ENCODE measurements at regions not wholly inside any gene's neighbourhood (a gene's known extent, or its start where the extent isn't known, plus 50 kb on each side); places are given as distances from the start of the nearest gene placed in this dataset.

DNA sequence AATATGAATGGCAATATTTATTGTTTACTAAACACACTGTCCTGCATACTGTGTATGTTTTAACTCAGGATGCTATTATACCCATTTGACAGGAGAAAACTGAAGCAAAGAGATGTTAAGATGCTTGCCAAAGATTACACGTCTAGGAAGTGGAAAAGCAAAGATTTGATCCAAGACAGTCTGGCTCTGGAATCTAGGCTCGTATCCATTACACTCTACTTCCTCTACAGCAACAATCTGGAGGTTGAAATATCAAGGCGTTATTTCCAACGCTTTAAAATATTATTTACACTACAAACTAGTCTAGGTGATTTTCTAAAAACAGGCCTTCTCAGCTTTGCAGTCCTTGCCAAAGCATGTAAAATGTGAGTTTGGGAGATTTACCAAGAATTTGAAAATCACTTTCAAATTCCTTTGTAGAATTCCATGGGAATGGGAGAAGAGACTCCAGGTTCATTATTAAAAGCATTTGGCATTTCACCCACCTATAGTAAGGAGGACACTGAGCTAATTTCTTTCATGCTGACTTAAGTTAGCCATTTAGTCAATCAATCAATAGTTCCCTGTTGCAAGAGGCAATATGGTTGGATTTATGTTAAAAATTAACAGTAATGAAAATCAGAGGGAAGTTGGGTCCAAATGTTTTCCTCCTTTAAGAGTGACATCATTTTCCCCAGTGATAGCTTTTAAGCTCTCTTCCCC, 356.3 kb upstream of the SMARCA2 start:
- ChIA-PET CTCF (no interaction called here), POLR2A (ENCODE audit: unreplicated experiment) (no interaction called here)
- H3K4me1 ChIP-seq (ENCODE audit: insufficient read depth, low read length) = no peaks in the 10 kb centered on the region
- TF ChIP-seq EZH2 (IDR thresholded peaks at IDR 0.05; ENCODE audit: low read length, unreplicated experiment) (no peak), EZH2phosphoT487 (IDR thresholded peaks at IDR 0.05; ENCODE audit: borderline replicate concordance, low read length) (no peak)
- TF ChIP-seq, protein P1, sequence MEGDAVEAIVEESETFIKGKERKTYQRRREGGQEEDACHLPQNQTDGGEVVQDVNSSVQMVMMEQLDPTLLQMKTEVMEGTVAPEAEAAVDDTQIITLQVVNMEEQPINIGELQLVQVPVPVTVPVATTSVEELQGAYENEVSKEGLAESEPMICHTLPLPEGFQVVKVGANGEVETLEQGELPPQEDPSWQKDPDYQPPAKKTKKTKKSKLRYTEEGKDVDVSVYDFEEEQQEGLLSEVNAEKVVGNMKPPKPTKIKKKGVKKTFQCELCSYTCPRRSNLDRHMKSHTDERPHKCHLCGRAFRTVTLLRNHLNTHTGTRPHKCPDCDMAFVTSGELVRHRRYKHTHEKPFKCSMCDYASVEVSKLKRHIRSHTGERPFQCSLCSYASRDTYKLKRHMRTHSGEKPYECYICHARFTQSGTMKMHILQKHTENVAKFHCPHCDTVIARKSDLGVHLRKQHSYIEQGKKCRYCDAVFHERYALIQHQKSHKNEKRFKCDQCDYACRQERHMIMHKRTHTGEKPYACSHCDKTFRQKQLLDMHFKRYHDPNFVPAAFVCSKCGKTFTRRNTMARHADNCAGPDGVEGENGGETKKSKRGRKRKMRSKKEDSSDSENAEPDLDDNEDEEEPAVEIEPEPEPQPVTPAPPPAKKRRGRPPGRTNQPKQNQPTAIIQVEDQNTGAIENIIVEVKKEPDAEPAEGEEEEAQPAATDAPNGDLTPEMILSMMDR (conservative IDR thresholded peaks at IDR 0.05; ENCODE audit: low read depth, low read length) = no peak
- H3K4me2 ChIP-seq (ENCODE audit: low read length) = no peak overlapping the region
- H3K36me3 ChIP-seq (ENCODE audit: low read depth, low read length) = no peaks in the 10 kb centered on the region
- H3F3A ChIP-seq (ENCODE audit: low read length, unreplicated experiment) = no peaks in the 10 kb centered on the region
- H3K9ac ChIP-seq (ENCODE audit: low read length) = no peak overlapping the region
- H3K27ac ChIP-seq (ENCODE audit: low read length) = no peak overlapping the region
- DNase-seq (no peak), ATAC-seq (no peak)
- no peaks in the 10 kb centered on the region for H3K9me2 ChIP-seq (replicated peaks; ENCODE audit: low read length)
- H3K79me2 ChIP-seq (ENCODE audit: low read length) = no peaks in the 10 kb centered on the region
- H3K9me3 ChIP-seq (ENCODE audit: low read length) = no peaks in the 10 kb centered on the region
- BruUV-seq (replicated peaks) = no TSS peak
- H3K27me3 ChIP-seq (ENCODE audit: low read length) = peaks cover 22% of the 10 kb centered on the region; the same call in 1 of the 2 replicates
- H4K20me1 ChIP-seq (ENCODE audit: low read length) = no peaks in the 10 kb centered on the region
- intact Hi-C loops (cut with micrococcal nuclease) = no loop called here
- H2AFZ ChIP-seq (ENCODE audit: low read length) = no peak overlapping the region
- H3K4me3 ChIP-seq (ENCODE audit: low read length) = no peak overlapping the region

DNA sequence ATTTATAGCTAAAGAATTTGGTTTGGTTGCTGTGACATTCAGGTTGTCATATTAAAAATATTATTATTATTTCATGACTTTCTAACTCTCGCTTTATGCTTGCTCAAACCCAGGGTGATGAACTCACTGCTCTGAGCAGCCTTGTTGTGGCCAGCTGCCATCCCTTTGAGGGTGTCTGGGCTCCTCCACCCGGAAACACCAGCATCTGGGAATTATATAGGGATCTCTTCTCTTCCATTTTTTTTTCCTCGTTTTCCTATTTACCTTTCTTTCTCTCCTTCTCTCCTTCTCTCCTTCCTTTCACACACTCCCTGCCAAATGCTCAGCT, 355.8 kb upstream of the SMARCA2 start:
- Histone ChIP-seq H3K36me3 (ENCODE audit: low read depth, low read length) (no peaks in the 10 kb centered on the region), H3K4me1 (ENCODE audit: insufficient read depth, low read length) (no peaks in the 10 kb centered on the region), H3K4me3 (ENCODE audit: low read length) (no peak overlapping the region), H3K27ac (ENCODE audit: low read length) (no peak overlapping the region), H3K4me2 (ENCODE audit: low read length) (no peak overlapping the region), H3K79me2 (ENCODE audit: low read length) (no peaks in the 10 kb centered on the region), H3F3A (ENCODE audit: low read length, unreplicated experiment) (no peaks in the 10 kb centered on the region), H2AFZ (ENCODE audit: low read length) (no peak overlapping the region), H3K27me3 (ENCODE audit: low read length) (peaks cover 17% of the 10 kb centered on the region; the same call in 1 of the 2 replicates), H3K9me2 (replicated peaks; ENCODE audit: low read length) (no peaks in the 10 kb centered on the region), H4K20me1 (ENCODE audit: low read length) (no peaks in the 10 kb centered on the region), H3K9me3 (ENCODE audit: low read length) (no peaks in the 10 kb centered on the region), H3K9ac (ENCODE audit: low read length) (no peak overlapping the region)
- no peak for DNase-seq
- CTCF ChIA-PET = no interaction called here
- POLR2A ChIA-PET (ENCODE audit: unreplicated experiment) = no interaction called here
- ATAC-seq = no peak
- BruUV-seq (replicated peaks) = no TSS peak
- intact Hi-C loops (cut with micrococcal nuclease) = no loop called here
- no peak for TF ChIP-seq EZH2phosphoT487 (IDR thresholded peaks at IDR 0.05; ENCODE audit: borderline replicate concordance, low read length)
- TF ChIP-seq EZH2 (IDR thresholded peaks at IDR 0.05; ENCODE audit: low read length, unreplicated experiment) = no peak
- TF ChIP-seq, protein P1 (conservative IDR thresholded peaks at IDR 0.05; ENCODE audit: low read depth, low read length) = no peak

DNA sequence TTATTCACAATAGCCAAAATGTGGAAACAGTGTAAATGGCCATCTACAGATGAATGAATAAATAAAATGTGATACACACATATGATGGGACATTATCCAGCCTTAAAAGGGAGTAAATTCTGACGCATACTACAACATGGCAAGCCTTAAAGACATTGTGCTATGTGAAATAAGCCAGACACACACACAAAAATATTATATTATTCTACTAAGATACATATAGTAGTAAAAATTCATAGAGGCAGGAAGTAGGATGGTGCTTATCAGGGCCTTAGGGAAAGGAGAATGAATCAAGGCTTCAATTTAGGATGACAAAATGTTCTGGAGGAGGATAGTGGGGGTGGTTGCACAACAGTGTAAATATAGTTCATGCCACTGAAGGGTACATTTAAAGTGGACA, 346.7 kb upstream of the SMARCA2 start:
- Histone ChIP-seq H3K79me2 (ENCODE audit: low read length) (no peaks in the 10 kb centered on the region), H4K20me1 (ENCODE audit: low read length) (no peaks in the 10 kb centered on the region), H3F3A (ENCODE audit: low read length, unreplicated experiment) (no peaks in the 10 kb centered on the region), H3K36me3 (ENCODE audit: low read depth, low read length) (no peaks in the 10 kb centered on the region), H3K27ac (ENCODE audit: low read length) (no peak overlapping the region), H3K27me3 (ENCODE audit: low read length) (no peaks in the 10 kb centered on the region), H2AFZ (ENCODE audit: low read length) (no peak overlapping the region), H3K9me3 (ENCODE audit: low read length) (no peaks in the 10 kb centered on the region), H3K4me2 (ENCODE audit: low read length) (no peak overlapping the region), H3K9me2 (replicated peaks; ENCODE audit: low read length) (no peaks in the 10 kb centered on the region), H3K9ac (ENCODE audit: low read length) (no peak overlapping the region), H3K4me3 (ENCODE audit: low read length) (no peak overlapping the region), H3K4me1 (ENCODE audit: insufficient read depth, low read length) (no peaks in the 10 kb centered on the region)
- CTCF ChIA-PET = no interaction called here
- TF ChIP-seq, protein P1 (conservative IDR thresholded peaks at IDR 0.05; ENCODE audit: low read depth, low read length) = no peak
- TF ChIP-seq EZH2phosphoT487 (IDR thresholded peaks at IDR 0.05; ENCODE audit: borderline replicate concordance, low read length) = no peak
- TF ChIP-seq EZH2 (IDR thresholded peaks at IDR 0.05; ENCODE audit: low read length, unreplicated experiment) = no peak
- DNase-seq (no peak), ATAC-seq (no peak)
- intact Hi-C loops (cut with micrococcal nuclease) = no loop called here
- POLR2A ChIA-PET (ENCODE audit: unreplicated experiment) = no interaction called here
- no TSS peak for BruUV-seq (replicated peaks)
